Tibial artery (tissue), 4 donors: ENCODE measurements at regions not wholly inside any gene's neighbourhood (a gene's known extent, or its start where the extent isn't known, plus 50 kb on each side); places are given as distances from the start of the nearest gene placed in this dataset.

Experiments
- DNase-seq, 2 donors: peaks; one replicate each; pipeline ENCODE4 v3.0.0-alpha.2; 2019
- H3K27ac ChIP-seq, 2 donors: fragments of 200-600 bp; sonication (generic) in 1 of 2; 1 replicate in 1 of 2; 2 replicates in 1 of 2; pipeline ENCODE4 v1.5.1; 2018 to 2019; ENCODE audit warnings: mild to moderate bottlenecking in 1 of 2
- H3K27me3 ChIP-seq, 2 donors: fragments of 200-600 bp; sonication (generic) in 1 of 2; one replicate each; pipeline versions ENCODE4 v1.5.1 to v1.6.0; 2016 to 2019
- H3K36me3 ChIP-seq, 3 donors: fragments of 200-600 bp; sonication (generic) in 2 of 3; one replicate each; pipeline ENCODE4 v1.5.1; 2016 to 2019; ENCODE audit warnings: mild to moderate bottlenecking in 2 of 3
- H3K4me1 ChIP-seq, 4 donors: fragments of 200-600 bp; sonication (generic) in 2 of 4; 1 replicate in 3 of 4; 2 replicates in 1 of 4; pipeline ENCODE4 v1.5.1; 2016 to 2019
- H3K4me3 ChIP-seq, 2 donors: fragments of 200-600 bp; sonication (generic) in 1 of 2; 1 replicate in 1 of 2; 2 replicates in 1 of 2; pipeline ENCODE4 v1.5.1; 2018 to 2019; ENCODE audit warnings: mild to moderate bottlenecking in 2 of 2
- H3K9me3 ChIP-seq, 3 donors: fragments of 200-600 bp; sonication (generic) in 1 of 3; one replicate each; pipeline ENCODE4 v1.5.1; 2016 to 2019
- CTCF ChIP-seq, 2 experiments: fragments of 200-600 bp in 1 of 2; fragments of 450-650 bp in 1 of 2; IDR thresholded peaks; one replicate each; pipeline ENCODE4 v1.5.1; 2017 to 2019; ENCODE audit warnings: antibody characterized with exemption in 2 of 2, mild to moderate bottlenecking in 1 of 2, moderate library complexity in 1 of 2
- intact Hi-C: fragments of 100-400 bp; cut with DNase I; formaldehyde crosslinking; loops from one replicate; pipeline ENCODE4 v1.15.0; 2023; ENCODE audit warnings: low total_unique reads

- no peak for TF ChIP-seq CTCF (IDR thresholded peaks at IDR 0.05)
- DNase-seq = no peak
- Histone ChIP-seq H3K27ac (no peak overlapping the region), H3K27me3 (no peaks in the 10 kb centered on the region), H3K9me3 (no peaks in the 10 kb centered on the region), H3K4me3 (no peak overlapping the region), H3K36me3 (no peaks in the 10 kb centered on the region), H3K4me1 (no peaks in the 10 kb centered on the region)
- intact Hi-C loops = no loop called here
These were observed 129.8 kb downstream of the SEC23A start for GRCh38 chr14:38973083-38973700.

- H3K4me3 ChIP-seq = no peak overlapping the region
- H3K9me3 ChIP-seq = no peaks in the 10 kb centered on the region
- intact Hi-C loops = no loop called here
- no peaks in the 10 kb centered on the region for H3K27me3 ChIP-seq
- TF ChIP-seq CTCF (IDR thresholded peaks at IDR 0.05) = no peak
- H3K4me1 ChIP-seq = no peaks in the 10 kb centered on the region
- no peak overlapping the region for H3K27ac ChIP-seq
- H3K36me3 ChIP-seq = no peaks in the 10 kb centered on the region
- no peak for DNase-seq
These were observed 130.5 kb downstream of the SEC23A start for GRCh38 chr14:38972511-38972910.

GRCh38 chr14:38971258-38971921, 131.6 kb downstream of the SEC23A start:
- H3K27me3 ChIP-seq = no peaks in the 10 kb centered on the region
- no peak overlapping the region for H3K4me3 ChIP-seq
- intact Hi-C loops = no loop called here
- H3K4me1 ChIP-seq = no peaks in the 10 kb centered on the region
- H3K9me3 ChIP-seq = no peaks in the 10 kb centered on the region
- H3K36me3 ChIP-seq = no peaks in the 10 kb centered on the region
- DNase-seq = no peak
- no peak for TF ChIP-seq CTCF (IDR thresholded peaks at IDR 0.05)
- no peak overlapping the region for H3K27ac ChIP-seq

DNA sequence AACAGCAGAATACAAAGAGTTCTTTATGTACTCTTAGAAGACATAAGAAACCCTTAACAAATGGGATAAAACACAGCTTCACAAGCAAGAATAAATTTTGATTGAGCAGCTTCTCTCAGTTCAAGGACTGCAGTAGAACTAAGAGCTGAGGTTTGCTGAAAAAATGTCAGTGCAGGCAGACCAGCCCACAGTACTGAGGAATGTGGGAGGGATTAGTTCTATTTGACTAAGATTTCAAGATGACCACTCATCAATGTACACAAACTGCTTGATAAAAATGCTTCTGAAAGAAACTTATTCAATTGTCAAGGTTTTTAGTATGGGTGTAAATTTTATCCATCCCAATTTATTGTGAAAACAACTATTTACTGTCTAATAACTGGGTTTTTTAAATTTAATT, 138.4 kb downstream of the SEC23A start:
- intact Hi-C loops = no loop called here
- DNase-seq = no peak
- TF ChIP-seq CTCF (IDR thresholded peaks at IDR 0.05) = no peak
- H3K27ac ChIP-seq = no peak overlapping the region
- no peak overlapping the region for H3K4me3 ChIP-seq
- H3K36me3 ChIP-seq = no peaks in the 10 kb centered on the region
- H3K27me3 ChIP-seq = no peaks in the 10 kb centered on the region
- no peaks in the 10 kb centered on the region for H3K4me1 ChIP-seq
- no peaks in the 10 kb centered on the region for H3K9me3 ChIP-seq

- intact Hi-C loops = no loop called here
These were observed 142.0 kb downstream of the SEC23A start for GRCh38 chr14:38960946-38961531.

More at GRCh38 chr14:38960946-38961531, 142.0 kb downstream of the SEC23A start:
- TF ChIP-seq CTCF (IDR thresholded peaks at IDR 0.05) = no peak
- H3K9me3 ChIP-seq = no peaks in the 10 kb centered on the region
- H3K36me3 ChIP-seq = no peaks in the 10 kb centered on the region
- no peak overlapping the region for H3K27ac ChIP-seq
- no peaks in the 10 kb centered on the region for H3K4me1 ChIP-seq
- no peak for DNase-seq
- H3K27me3 ChIP-seq = no peaks in the 10 kb centered on the region
- no peak overlapping the region for H3K4me3 ChIP-seq
